Neural progenitor cell (in vitro differentiated cells): ENCODE measurements at regions not wholly inside any gene's neighbourhood (a gene's known extent, or its start where the extent isn't known, plus 50 kb on each side); places are given as distances from the start of the nearest gene placed in this dataset.

ENCODE experiments used
- CTCF ChIP-seq: fragments of 200-600 bp; sonication (generic); IDR thresholded peaks from 2 replicates; pipeline ENCODE4 v1.5.1; 2017; ENCODE audit warnings: antibody characterized with exemption, mild to moderate bottlenecking
- EZH2 ChIP-seq: fragments of 200-600 bp; sonication (generic); IDR thresholded peaks from 2 replicates; pipeline ENCODE4 v1.6.1; 2017; ENCODE audit warnings: antibody characterized with exemption, mild to moderate bottlenecking, moderate library complexity
- EZH2phosphoT487 ChIP-seq: fragments of 200-600 bp; sonication (generic); IDR thresholded peaks from 2 replicates; pipeline ENCODE4 v1.6.1; 2017; ENCODE audit warnings: antibody characterized with exemption

- TF ChIP-seq CTCF = no peak
- TF ChIP-seq EZH2 = no peak
- TF ChIP-seq EZH2phosphoT487 = no peak
These were observed 115.9 kb upstream of the PELI2 start for GRCh38 chr14:56002342-56002741.
